H1 (cell line): ENCODE measurements at regions not wholly inside any gene's neighbourhood (a gene's known extent, or its start where the extent isn't known, plus 50 kb on each side); places are given as distances from the start of the nearest gene placed in this dataset.

Experiments
- ASH2L ChIP-seq: fragments of 200-600, 300-600 bp; sonication (generic); IDR thresholded peaks from one replicate; pipeline ENCODE4 v1.7.1; 2017; ENCODE audit warnings: low read length
- KDM5A ChIP-seq: fragments of 200-600 bp; IDR thresholded peaks from 2 replicates; pipeline ENCODE4 v1.7.1; 2012; ENCODE audit warnings: mild to moderate bottlenecking, low read length, inconsistent platforms, mixed read lengths
- POLR2A ChIP-seq, 2 experiments: IDR thresholded peaks; 1 replicate in 1 of 2; 2 replicates in 1 of 2; pipeline ENCODE4 v1.6.1; 2011; ENCODE audit warnings: low read depth in 2 of 2, low read length in 2 of 2, mild to moderate bottlenecking in 2 of 2; ENCODE audit errors: control extremely low read depth in 1 of 2
- POU5F1 ChIP-seq: IDR thresholded peaks from 2 replicates; pipeline ENCODE4 v1.6.1; 2011; ENCODE audit warnings: low read depth, mild to moderate bottlenecking, low read length, moderate library complexity
- RAD21 ChIP-seq, 2 experiments: IDR thresholded peaks in 1 of 2; conservative IDR thresholded peaks in 1 of 2; 2 replicates each; pipeline ENCODE4 v1.6.1; 2011; ENCODE audit warnings: low read depth in 2 of 2, low read length in 2 of 2, improper control_type of control experiment in 1 of 2, inconsistent platforms in 1 of 2, mild to moderate bottlenecking in 1 of 2, moderate library complexity in 1 of 2
- RFX5 ChIP-seq: IDR thresholded peaks from 2 replicates; pipeline ENCODE4 v1.6.1; 2011; ENCODE audit warnings: low read depth, low read length, improper control_type of control experiment, borderline replicate concordance
- SRF ChIP-seq: IDR thresholded peaks from 2 replicates; pipeline ENCODE4 v1.6.1; 2011; ENCODE audit warnings: mild to moderate bottlenecking, low read depth, low read length, moderate library complexity
- ZNF274 ChIP-seq: IDR thresholded peaks from 2 replicates; pipeline ENCODE4 v1.7.0; 2012; ENCODE audit warnings: low read length, borderline replicate concordance; ENCODE audit errors: extremely low read depth
- TF ChIP-seq, protein P1 (sequence below), 3 experiments: IDR thresholded peaks; 1 replicate in 2 of 3; 2 replicates in 1 of 3; pipeline versions ENCODE4 v1.5.1 to v1.6.1; 2011; ENCODE audit warnings: low read length in 3 of 3, mild to moderate bottlenecking in 3 of 3, inconsistent platforms in 2 of 3, low read depth in 1 of 3, moderate library complexity in 1 of 3; ENCODE audit not compliant: insufficient read depth in 1 of 3; ENCODE audit errors: control extremely low read depth in 1 of 3

DNA sequence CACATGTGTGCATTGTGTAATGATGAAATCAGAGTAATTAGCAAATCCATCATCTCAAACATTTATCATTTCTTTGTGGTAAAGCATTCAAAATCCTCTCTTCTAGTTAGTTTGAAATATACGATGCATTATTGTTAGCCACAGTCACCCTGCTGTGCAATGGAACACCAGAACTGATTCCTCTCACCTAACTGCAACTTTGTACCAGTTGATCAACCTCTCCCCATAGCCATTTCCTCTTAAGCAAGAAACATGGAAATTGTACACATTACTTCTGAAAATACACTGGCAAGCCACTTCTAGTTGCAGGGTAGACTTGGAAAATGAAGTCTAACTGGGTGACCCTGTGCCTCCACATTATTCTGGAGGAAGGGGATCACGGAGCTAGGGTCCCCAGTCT, 58.1 kb upstream of the ESR1 start:
- TF ChIP-seq ASH2L (no peak), KDM5A (no peak), RFX5 (no peak), RAD21 (IDR thresholded peaks at IDR 0.05 in 1 of 2, conservative IDR thresholded peaks at IDR 0.05 in 1 of 2; ENCODE audit: low read depth in 2 of 2, low read length in 2 of 2) (no peak), POLR2A (IDR thresholded peaks at IDR 0.05; ENCODE audit: control extremely low read depth in 1 of 2, low read depth in 2 of 2, low read length in 2 of 2) (no peak), POU5F1 (no peak), SRF (no peak), ZNF274 (no peak)
- TF ChIP-seq, protein P1, sequence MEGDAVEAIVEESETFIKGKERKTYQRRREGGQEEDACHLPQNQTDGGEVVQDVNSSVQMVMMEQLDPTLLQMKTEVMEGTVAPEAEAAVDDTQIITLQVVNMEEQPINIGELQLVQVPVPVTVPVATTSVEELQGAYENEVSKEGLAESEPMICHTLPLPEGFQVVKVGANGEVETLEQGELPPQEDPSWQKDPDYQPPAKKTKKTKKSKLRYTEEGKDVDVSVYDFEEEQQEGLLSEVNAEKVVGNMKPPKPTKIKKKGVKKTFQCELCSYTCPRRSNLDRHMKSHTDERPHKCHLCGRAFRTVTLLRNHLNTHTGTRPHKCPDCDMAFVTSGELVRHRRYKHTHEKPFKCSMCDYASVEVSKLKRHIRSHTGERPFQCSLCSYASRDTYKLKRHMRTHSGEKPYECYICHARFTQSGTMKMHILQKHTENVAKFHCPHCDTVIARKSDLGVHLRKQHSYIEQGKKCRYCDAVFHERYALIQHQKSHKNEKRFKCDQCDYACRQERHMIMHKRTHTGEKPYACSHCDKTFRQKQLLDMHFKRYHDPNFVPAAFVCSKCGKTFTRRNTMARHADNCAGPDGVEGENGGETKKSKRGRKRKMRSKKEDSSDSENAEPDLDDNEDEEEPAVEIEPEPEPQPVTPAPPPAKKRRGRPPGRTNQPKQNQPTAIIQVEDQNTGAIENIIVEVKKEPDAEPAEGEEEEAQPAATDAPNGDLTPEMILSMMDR (IDR thresholded peaks at IDR 0.05; ENCODE audit: control extremely low read depth in 1 of 3, insufficient read depth in 1 of 3, low read depth in 1 of 3, low read length in 3 of 3), result no peak
